GM19452 (cell line): ENCODE measurements at regions not wholly inside any gene's neighbourhood (a gene's known extent, or its start where the extent isn't known, plus 50 kb on each side); places are given as distances from the start of the nearest gene placed in this dataset.

Experiments
- ATAC-seq: cut with Tn5 transposase; IDR thresholded peaks from one replicate; pipeline ENCODE4 v1.9.1; 2021; ENCODE audit not compliant: unreplicated experiment

DNA sequence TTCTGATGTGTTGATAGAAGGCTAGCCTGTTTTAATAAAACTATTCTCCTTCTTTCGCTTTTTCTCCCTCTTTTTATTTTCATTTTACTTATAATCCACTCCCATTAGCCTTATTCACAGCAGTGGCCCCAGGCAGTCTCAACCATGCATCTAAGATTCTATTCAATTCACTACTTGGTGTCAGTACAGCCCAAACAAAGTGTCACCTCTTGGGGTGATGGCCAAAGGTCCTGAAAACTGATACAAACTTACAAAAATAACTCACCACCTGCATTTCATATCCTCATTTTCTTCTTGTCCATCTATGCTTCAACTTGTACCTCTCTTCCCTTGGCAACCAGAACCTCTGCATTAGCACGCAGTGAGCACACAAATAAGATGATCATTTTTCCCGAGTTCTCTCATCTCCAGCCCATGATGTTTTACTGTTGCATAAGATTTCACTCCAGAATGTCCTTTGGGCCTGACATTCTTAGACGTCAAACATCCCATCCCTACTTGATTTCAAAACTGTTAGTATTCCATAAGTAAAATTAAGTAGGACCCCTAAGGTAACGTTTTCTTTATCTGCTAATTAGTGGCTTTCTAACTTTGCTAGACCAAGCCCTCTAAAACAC lies 559.3 kb upstream of the TNP1 start:
- no peak for ATAC-seq

DNA sequence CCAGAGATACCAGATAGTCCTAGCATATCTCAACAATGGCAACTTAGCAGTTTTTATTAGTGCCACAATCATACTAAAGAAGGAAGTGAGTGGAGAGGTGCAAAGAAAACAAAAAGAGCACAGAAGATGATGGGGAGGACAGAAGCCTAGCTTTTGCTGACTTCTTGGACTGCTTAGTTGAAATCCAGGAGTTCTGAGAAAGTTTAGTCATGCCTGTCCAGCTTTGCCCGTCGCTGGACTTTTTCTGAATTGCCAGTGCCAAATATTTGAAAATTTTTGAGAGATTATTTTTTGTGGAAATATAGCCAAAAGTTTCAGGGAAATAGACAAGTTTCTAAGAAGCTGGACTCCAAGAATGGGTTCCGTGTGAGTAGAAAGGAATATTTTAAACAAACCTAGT lies 558.7 kb upstream of the TNP1 start:
- ATAC-seq = no peak

DNA sequence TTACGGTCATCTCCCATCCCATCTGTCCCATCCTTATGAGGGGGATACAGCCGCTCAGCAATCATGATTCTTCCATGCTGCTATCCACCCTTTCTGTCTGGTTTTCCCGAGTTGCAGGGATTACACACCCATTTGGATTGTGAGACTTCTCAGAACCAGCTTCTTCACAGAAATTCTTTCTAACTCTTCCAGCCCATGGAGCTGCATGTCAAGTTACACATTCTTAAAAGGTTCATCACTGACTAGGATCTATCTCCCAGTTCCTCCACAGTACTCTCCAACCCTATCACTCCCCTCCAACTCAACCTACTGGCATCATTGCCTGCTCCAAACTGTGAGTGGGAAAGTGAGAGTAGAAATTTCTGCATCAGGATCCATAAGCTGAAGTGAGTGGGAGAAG lies 558.2 kb upstream of the TNP1 start:
- no peak for ATAC-seq

DNA sequence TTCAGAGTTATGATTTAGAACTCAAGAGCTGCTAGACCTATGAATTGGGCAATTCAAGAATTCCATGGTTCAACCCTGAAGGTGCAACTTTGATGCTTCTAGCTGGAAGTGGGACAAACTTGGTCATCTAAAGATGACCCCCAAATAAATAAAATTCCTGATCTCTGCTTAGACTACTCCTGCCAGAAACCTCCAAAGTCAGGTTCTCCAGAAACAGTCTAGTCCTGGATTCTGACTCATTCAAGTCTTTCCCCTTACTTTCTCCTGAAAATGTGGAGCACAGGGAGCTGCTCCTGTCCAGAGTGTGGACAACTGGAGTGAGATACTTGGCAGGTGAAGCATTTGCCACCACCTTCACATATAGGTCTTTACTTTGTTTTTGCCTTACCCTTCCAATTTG lies 557.7 kb upstream of the TNP1 start:
- ATAC-seq = no peak

DNA sequence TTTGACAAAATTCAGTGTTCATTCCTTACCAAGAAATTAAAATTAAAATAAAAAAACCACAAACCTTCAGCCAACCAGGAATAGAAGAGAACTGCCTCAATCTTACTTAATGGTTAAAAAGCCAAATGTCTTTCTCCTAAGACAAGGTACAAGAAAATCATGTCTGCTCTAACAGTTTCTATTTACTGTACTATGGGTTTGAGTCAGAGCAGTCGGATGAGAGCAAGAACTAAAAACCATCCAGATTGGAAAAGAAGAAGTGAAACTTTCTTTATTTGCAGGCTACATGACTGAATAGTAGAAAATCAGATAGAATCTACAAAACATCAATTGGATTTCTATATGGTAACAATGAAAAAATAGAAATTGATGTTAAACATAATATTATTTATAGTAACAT lies 555.5 kb upstream of the TNP1 start:
- ATAC-seq = peak; percentile 89

DNA sequence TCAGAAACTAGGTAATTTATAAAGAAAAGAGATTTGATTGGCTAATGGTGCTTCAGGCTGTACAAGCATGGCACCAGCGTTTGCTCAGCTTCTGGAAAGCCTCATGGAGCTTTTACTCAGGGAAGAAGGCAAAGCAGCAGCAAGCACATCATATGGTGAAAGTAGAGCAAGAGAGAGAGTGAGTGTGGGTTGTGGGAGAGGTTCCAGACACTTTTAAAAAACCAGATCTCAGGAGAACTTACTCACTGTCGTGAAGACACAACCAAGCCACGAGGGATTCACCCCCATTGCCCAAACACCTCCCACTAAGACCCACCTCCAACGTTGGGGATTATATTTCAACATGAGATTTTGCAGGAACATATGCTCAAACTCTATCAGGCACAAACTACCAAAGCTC lies 554.6 kb upstream of the TNP1 start:
- ATAC-seq = no peak

DNA sequence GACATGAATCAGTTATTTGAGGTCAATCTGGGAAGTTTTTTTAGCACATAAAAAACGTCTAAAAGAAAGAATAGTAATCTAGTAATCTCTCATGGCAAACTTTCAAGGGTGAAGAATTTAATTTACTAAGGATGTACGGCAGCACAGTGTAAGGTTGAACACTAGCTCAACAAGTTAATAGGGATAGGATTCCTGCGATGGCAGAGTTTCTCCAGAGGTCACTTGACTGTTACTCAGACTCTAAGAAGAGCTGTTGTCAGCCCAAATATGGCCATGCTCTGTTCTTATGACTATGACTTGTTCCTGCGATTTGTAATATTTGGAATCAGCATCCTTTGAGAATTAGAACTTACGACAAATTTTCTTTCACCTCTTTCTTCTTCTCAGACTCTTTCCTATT lies 553.3 kb upstream of the TNP1 start:
- no peak for ATAC-seq

DNA sequence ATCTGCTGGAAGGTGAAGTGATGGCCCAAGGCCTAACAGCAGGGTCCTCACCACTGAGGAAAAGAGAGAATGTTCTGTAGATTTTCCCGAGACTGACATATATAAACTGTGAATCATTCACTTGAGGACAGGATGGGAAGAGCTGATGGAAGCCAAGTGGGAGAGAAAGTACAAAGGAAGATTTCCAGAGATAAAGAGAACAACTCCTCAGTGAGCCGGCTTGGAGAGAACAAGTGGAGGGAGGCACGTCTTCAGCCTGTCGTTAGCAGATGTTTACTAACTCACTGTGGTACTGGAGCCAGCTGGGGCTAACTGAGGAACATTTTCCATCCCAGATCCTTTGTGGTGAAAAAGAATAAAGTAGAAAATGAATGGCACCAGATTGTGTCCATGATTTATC lies 552.9 kb upstream of the TNP1 start:
- no peak for ATAC-seq

DNA sequence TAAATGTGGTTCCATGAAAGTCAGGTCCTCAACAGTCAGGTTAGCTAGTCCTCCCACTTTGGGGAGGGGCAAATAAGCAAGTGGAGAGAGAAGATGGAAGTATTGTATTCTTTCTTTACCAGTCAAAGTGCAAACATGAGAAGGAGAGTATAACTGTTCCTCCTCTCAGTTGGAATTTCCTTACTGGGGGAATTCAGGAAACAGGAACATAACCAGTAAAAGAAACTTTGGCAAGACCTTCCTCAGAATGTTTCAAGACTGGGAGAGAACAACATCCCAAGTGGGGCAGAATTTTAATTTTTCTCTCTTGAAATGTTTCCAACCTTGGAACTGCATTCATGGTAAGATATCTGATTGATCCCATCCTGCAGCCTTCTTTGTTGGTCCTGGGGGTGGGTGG lies 552.4 kb upstream of the TNP1 start:
- ATAC-seq = no peak

DNA sequence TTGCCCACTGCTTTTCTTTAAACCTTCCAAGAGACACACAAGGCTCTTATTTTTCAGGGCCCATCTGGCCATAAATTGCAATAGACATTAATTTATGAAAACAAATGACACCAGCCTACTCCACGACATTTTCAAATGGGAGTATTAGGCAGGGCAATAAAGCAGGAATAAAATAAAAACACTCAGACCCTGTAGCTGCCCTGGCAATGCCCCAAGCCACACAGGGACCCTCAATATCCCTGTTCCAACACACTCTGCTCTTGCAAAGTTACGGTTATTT lies 550.8 kb upstream of the TNP1 start:
- ATAC-seq = no peak

DNA sequence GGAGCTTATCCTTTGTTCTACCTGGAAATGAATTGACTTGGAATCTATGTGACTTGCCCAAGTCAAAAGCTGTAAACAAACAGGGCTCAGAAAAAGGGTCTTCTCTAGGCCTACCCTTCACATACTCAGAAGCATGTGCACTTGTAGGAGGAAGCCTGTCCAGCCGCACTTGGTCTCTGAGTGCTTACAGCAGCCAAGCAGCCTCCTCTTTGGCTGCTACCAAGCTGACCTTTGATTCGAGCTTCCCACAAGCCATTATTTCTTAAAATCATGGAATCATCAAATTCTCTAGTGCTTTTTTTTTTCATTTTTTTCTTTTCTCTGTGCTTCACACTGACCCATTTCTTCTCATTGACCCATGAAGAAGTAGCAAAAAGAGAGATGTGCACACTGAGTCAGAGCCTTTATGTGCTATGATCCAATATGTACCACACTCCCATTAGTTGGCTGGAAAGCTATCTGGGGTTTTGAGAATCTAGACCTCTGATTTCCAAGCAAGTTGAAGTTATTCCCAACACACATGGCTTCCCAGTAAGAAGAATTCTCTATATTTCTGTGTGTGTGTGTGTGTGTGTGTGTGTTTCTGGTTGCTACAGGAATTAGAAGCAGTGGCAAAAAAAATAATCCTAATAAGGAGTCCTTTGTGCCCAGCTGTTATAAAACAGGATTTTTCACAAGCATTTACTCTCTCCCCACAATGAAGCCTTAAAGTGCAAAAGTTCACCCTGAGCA lies 550.3 kb upstream of the TNP1 start:
- ATAC-seq = no peak

DNA sequence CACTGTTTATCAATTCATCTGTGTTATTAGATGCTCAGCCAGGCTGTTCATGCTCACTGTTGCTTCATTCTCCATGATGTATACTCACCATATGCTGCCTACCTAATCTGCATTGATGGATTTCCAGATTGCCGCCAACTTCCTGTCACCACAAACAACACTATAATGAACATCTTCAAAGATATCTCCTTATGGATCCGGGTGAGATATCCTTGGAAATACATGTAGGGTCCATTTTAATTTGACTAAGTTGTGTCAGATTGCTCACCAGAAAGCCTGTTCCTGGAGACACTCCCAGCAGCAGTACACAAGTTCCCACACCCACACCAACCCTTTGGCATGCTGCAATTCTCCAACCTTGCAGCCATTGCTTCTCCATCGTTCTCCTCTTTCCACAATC lies 547.5 kb upstream of the TNP1 start:
- no peak for ATAC-seq

DNA sequence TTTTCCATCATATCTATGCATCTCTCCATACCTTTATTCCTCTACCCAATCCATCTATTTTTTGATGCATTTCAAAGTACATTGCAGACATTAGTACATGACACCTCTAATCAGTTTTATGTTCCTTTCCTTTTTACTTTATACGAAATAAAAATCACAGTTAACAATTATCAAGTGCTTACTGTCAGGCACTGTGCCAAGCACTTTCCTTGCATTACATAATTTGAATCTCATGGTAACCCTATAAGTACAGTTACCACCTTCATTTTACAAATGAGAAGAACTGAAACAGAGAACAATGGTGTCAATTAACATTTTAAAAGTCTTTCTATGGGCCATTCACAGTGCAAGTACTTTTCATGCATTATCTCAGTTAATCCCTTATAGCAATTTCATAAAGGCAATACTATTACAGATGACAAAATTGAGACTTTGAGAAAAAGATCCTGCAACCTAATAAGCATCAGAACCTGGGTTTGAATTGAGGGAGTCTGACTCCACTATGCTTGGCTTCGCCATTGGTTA lies 544.4 kb upstream of the TNP1 start:
- ATAC-seq = no peak

DNA sequence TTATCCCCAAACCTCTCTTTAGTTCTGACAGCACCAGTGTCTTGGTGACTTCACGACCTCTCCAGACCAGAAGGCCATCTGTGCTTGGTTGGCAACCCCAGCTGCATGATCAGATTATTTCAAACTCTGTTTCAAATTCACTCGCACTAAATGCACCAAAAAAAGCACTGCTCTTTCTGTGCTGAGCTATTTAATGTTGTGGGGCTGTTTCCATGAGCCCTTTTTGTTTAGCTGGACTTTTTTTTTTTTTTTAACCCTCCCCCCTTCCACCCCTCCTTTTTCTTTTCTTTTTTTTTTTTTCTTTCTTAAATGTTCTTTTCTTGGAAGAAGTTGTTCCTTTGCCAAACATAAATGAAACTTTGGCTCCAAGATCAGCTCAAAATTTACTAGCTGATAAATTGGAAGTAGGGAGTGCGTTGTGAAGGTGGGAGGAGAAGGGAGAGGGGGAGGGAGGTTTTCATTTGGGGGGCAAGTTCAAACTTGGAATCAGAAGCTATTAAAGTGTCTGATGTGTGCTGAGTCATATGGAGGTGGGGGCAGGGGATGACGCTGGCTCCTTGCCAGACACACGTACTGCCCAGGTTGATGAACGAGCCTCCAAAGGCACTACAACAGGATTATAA lies 543.0 kb upstream of the TNP1 start:
- ATAC-seq = no peak

DNA sequence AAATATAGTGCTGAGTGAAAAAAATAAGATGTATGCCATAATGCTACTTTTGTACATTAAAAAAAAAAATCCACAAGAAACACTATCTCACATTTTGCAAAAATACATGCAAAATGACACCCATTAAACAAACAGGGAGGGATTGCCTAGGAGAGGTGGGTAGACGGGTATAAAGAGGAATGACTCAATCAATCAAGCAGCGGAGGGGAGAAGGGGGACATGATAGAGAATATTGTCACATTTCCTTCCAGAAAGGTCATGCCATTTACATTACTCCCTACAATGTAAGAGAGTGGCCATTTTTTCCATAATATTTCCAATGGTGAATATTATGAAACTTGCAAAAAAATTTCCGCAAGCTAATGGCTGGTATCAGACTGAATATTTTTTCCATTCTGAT lies 542.3 kb upstream of the TNP1 start:
- ATAC-seq = no peak

DNA sequence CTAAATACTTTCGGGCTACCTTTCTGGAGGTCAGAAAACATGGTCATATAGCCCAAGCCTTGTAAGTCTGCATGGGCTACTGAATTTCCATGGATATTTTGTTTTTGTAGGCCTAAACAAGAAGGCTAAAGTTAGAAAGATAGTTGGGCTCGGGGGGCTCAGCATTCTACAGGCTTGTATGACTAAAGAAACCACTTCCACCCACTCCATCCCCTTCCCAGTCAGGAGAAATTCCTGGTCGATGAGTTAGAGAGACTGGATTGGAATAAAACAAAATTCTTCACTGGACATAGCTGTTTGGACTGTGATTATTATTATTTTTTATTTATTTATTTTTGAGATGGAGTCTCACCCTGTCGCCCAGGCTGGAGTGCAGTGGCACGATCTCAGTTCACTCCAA lies 539.4 kb upstream of the TNP1 start:
- ATAC-seq = no peak

DNA sequence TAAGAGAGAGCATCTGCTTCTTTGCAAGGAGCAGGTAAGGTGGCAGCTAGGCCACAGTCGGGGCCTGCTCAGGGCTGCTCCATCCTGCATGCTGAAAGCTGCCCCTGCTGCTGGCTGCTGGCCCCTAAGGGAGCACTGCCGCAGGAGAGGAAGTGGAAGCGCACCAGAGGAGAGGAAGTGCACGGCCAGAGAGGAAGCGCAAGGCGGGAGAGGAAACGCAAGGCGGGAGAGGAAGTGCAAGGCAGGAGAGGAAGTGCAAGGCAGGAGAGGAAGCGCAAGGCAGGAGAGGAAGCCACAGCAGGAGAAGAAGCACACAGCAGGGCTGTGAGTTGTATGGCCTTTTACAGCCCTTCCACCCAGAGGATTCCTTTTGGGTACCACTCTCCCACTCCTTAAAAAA lies 539.0 kb upstream of the TNP1 start:
- ATAC-seq = no peak

DNA sequence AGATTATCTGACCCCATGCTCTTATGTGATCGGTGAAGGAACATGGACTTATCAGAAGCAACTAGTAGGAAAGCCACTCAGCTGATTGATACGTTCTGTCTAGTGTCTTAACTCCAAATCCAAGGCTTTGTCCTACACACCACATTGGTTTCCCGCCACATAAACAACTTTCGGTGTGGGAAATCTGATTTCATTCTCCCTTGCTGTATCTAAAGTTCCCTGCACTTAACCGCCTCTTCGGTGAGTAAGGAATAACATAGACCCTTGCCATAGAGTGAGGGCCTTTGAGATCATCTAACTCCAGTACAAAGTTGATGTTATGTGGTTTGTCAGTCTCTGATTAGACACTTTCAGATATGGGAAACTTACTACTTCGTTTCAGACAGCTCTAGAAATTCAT lies 538.2 kb upstream of the TNP1 start:
- ATAC-seq = no peak

DNA sequence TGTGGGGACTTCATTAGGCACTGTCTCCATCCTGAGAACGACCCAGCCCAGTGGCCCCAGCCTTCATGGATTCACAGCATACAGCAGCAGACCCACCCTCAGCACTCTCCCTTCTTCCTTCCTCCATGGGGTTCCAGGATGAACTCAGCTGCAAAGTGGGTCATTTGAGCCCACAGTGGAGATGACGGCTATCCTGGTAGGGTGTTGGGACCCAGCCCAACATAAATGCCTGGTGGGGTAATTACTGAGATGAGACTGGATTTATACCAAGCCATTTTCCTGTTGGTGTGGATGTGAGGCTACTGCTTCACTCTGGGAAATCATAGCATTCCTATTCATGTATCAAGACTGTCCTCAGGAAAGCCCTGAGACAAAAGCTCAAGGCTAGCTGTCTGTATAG lies 536.7 kb upstream of the TNP1 start:
- ATAC-seq = no peak

DNA sequence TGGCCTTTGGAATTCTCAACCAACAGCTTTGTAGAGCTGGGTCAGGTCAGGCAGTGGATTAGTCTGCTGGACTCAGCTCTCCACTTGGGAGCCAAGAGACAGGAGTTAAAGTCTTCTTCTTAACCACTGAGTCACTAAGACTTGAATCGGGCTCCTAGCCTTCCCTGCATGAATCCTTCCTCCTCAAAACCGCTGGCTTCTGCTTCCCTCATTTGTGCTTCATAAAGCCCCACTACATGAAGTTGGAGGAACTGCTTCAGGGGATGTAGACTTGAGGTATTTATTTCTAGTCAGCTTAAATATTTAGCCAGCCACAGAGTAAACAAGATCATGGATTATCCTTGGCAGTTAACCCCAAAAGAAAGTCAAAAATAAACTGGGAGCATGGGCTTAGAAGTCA lies 536.3 kb upstream of the TNP1 start:
- ATAC-seq = no peak

DNA sequence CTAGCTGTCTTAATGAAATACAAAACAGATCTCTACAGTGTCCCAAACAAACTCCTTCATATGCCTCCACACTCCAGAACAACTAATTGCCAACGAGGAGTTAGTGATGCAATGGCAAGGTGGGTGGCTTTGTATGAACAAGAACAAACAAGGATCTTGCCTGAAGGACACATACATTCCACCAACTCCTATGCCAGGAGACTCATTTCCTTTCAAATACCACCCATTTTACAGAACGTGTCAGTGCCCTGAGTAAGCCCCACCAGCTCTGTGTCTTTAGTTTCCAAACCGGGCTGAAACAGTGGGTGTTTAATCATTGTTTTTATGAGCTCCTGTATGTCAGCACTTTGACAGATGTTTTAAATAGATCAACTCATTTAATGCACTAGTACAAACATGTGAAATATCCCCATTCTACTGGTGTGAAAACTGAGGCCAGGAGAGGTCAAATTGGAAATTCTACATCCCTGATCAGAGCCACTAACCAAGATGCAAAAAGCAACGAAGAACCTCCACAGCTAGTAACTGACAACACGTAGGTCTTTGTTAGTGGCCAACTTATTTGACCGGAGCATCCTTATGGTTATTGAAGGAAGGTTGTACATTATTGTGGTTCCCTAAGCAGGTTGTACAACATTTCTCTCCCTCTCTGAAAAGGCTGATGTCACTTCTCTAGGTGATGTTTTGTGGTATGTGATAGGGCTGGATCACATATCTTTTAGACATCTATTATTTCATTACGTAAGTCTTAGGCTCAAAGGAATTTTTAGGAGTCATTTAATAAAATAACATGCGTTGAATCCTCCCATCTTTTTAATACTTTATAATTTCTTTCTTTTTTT lies 534.9 kb upstream of the TNP1 start:
- no peak for ATAC-seq

DNA sequence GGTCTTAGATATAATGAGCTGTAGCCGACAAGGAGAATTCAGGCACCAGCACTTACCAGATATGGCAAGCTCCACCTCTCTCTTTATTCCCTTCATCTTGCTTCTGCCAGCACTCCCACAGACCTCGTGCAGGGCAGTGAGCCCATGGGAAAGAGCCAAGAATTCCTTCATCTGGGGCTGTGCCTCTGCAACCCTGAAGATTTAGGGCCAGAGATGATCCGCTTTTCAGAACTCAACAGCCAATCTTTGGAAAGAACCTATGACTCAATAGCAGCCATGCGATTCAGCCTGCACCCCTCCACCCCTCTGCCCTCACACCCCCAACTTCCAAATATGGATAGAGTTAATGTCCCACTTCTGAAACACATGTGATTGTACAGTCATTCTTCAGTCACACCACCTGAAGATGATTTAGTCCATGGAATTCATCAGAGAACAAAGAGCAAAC lies 533.7 kb upstream of the TNP1 start:
- ATAC-seq = no peak
